ENCODE measurements at regions not wholly inside any gene's neighbourhood (a gene's known extent, or its start where the extent isn't known, plus 50 kb on each side); places are given as distances from the start of the nearest gene placed in this dataset.
"Not testable (repeated sequence)": the region's sequence is repeated elsewhere in the genome, so short reads cannot be mapped to it uniquely, and the experiment has no call there.

DNA sequence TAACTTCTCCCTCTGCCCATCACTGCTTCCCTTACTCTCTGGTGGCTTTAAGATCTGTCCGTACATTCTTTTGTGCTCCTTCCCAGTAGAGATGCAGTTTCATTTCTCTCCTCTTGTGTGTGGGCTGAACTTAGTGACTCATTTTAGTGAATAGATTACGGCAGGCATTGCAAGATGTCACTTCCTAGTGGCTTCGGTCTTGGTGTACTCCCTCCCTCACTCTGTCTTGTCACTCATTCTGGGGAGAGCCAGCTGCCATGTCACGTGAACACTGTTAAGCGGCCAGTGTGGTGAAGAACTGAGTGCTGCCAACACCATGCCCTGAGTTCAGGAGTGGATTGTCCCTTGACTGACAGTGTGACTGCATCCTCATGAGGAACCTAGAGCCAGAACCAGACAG is 115.9 kb downstream of the OTOR start:
- DNase-seq (ENCODE audit: low spot score), result no peak

DNA sequence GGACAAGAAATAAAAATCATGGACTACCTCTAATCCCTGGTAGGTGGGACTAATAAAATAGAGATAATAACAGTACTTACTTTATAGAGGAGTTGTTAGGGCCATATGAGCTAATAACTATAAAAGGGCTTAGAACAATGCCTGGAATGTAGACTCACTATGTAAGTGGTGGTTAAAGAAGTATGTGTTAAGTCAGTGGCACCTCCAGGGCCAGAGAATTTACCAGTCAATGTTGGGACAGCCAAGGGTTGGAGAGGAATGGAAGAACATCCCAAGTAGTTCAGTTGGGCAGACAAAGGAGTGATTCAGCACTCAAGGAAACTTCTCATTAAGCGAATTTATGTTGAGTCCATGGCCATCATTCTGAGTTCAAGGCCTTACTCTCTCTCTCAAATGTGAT is 116.8 kb downstream of the OTOR start:
- DNase-seq (ENCODE audit: low spot score), result no peak

DNA sequence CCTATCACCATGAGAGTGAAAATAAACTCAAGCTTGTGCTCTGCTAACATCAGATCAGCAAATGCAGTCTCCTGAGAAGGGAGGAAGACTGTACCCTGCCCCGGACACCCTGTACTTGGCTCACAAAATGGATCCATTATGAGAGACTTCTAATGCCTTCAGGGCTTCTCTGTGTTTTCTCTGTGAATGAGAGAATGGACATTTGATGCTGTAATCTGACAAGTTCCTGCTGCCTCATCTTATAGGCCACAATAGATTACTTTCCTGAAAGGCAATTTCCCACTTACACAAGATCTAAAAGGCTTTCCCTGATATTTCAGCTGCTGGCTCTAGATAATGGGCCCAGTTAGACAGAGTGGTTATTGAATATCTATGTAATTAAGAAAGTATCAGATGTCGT is 117.2 kb downstream of the OTOR start:
- no peak for DNase-seq (ENCODE audit: low spot score)

DNA sequence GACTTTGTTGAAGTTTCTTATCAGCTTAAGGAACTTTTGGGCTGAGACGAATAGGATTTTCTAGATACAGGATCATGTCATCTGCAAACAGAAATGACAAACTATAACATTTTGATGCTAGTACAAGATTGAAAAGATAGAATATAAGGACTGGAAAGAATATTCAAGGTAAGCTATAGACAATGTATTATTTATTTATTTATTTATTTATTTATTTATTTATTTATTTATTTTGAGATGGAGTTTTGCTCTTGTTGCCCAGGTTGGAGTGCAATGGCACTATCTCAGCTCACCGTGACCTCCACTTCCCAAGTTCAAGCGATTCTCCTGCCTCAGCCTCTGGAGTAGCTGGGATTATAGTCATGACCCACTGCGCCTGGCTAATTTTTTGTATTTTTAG is 125.0 kb downstream of the OTOR start:
- not testable (repeated sequence) for DNase-seq (ENCODE audit: low spot score)

DNA sequence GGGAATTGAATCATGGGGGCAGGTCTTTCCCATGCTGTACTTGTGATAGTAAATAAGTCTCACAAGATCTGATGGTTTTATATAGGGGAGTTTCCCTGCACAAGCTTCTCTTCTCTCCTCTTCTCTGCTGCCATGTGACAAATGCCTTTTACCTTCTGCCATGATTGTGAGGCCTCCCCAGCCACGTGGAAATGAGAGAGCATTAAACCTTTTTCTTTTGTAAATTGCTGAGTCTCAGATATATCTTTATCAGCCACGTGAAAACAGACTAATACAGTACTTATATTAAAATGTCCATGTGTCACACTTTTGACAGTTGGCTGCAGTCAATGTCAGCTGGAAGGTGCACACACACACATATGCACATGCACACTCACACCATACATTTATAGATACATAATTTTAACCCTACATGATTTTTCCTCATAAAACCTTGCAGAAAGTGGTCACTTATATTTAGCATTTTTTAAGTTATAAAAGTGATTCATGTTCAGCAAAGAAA is 128.9 kb downstream of the OTOR start:
- DNase-seq (ENCODE audit: low spot score), result no peak

DNA sequence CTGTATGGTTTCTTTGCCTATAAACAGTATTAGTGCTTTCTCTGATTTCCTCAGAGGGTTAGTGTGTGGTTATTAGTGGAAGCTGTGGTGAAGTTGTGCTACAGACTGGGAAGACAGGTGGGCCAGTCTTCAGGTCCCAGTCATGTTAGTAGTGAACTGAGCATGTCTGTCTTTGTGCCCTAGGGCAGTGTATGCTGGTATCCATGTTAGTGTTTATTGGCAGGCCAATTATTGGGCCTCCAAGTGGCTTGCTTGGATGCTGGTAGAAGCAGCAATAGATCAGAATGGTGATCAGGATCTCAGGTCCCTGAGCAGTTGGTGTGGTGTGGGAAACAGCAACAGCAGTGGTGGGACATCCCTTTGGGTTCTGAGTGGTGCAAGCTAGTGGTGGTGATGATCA is 137.6 kb downstream of the OTOR start:
- DNase-seq (ENCODE audit: low spot score), result no peak

DNA sequence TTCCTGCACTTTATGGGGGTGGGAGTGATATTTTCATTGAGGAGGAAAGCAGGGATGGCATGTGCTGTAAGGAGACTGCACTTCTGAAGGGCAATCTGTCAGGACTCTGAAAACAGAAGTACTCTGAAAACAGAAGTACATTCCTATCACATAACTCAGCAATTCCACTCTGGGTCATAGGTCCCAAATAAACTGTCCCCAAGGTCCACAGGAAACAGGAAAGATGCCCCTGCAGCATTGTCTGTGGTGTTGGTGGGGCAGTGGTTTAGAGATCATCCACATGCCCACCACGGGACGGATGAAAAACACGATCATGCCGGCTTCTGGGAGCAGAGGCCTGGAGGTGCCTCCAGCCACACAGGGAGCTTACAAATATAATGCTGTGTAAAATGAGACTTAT is 150.3 kb downstream of the OTOR start:
- no peak for DNase-seq (ENCODE audit: low spot score)

DNA sequence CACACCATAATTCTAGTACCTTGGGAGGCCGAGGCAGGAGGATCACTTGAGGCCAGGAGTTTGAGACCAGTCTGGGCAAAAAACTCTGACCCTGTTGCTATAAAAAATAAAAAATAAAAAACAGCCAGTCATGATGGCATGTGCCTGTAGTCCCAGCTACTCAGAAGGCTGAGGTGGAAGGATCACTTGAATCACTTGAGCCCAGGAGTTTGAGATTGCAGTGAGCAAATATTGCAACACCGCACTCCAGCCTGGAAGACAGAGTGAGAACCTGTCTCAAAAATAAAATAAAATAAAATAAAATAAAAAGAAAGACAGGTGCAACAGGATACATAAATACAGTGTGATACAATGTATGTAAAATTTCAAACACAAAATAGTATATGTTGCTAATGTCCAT is 154.5 kb downstream of the OTOR start:
- no peak for DNase-seq (ENCODE audit: low spot score)

DNA sequence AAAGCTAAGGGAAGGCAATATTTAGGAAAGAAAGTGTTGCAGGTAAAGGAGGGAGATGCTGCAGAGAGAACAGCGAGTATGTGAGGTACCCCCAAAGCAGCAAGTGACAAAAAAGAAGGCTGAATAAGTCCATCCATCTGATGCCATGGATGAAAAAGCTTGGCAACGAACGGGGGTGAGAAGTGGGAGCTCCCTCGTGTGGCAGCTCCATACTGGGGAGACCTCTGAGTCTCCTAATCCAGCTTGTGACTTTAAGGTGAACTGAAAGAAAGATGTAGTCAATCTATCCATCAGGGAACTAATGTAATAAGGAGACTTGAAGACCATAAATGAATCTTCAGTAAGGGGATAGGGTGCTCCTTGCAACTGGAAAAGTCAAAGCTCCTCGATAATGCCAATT is 156.6 kb downstream of the OTOR start:
- no peak for DNase-seq (ENCODE audit: low spot score)

DNA sequence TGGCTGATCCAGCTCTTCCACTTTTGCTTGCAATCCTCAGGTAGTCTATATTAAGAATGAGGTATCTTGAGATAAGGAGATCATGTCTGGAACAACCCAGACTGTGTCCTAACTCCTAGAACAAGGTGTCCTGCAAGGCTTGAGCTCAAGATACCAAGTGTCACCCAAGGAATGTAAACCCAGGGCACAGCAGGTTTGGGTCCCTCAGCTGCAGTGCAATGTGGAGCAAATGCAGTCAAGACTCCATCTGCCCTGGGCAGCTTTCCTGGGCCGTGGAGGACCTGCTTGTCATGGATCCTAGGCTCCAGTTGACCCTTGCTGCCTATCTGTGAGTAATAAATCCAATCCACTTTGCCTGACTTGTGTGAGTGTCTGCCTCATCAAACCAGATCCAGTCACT is 166.1 kb downstream of the OTOR start:
- no peak for DNase-seq (ENCODE audit: low spot score)

DNA sequence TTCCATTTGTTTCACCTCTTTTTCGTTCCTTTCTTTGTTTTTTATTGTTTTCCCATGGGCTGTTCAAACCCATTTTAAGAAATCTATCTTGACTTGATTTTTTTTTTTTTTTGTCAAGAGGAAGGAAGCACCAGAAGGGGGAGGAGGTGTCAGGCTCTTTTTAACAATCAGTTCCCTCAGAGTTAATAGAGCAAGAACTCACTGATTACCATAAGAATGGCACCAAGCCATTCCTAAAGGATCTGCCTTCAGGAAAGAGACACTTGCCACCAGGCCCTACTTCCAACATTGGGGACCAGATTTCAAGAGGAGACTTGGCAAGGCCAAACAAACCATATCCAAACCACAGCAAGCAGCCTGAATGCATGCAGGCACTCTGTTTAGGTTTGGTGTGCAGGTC is 168.0 kb downstream of the OTOR start:
- DNase-seq (ENCODE audit: low spot score), result no peak

DNA sequence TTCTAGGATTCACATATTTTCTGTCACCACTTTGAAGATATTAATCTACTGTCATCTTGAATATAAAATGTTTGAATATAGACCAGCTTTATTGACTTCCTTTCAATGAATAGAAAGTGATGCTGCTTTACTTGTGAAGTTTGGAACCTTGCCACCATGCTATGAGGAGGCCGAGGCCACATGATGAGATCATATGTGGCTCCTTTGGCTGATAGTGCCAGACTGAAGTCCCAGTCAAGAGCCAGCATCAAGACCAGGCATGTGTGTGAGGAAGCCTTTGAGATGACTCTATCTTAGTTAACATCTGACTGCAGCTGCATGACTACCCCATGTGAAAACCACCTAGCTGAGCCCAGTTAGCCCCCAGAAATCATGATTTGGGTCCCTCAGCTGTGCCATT is 169.5 kb downstream of the OTOR start:
- DNase-seq (ENCODE audit: low spot score), result no peak

DNA sequence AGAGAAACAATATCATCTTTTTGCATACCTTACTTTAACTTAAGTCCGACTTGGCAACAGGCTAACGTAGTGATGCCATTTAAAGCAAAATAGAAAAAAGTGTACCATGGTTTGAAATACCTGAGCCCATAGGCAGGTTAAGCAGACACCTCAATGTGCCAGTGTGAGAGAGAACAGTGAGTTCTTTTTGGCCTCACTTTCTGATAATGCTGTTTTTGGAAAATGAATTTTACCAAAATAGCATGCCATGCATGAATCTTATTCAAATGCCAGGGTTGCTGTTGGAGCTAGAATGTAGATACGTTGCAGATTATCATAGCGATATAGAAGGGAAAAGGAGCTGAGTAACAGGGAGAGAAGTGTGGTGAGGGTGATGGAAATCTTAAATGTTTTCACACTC is 170.2 kb downstream of the OTOR start:
- no peak for DNase-seq (ENCODE audit: low spot score)

DNA sequence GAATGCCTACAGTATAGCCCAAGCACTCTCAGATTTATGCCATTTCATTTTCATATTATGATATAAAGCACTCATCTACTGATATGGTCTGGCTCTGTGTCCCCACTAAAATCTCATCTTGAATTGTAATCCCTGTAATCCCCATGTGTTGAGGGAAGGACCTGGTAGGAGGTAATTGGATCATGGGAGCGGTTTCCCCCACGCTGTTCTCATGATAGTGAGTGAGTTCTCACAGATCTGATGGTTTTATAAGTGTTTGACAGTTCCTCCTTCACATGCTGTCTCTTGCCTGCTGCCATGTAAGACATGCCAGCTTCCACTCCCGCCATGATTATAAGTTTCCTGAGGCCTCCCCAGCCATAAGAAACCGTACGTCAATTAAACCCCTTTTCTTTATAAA is 171.7 kb downstream of the OTOR start:
- DNase-seq (ENCODE audit: low spot score), result no peak

DNA sequence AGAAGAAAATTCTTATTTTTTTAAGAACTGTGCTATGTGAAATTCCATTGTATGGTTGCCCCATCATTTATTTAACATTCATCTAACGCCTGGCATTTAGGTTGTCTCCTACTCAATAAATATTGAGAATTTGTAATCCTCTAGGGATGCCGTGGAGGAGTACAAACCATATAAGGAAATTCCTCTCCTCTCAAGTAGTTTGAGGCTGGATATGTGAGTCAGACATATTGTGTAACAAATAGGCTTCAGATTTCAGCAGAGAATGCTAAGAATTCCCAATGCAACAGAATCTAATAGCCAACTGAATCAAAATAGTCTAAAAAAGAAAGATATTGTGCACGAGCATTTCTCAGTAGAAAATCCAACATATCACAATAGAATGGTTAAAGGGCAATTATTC is 174.7 kb downstream of the OTOR start:
- DNase-seq (ENCODE audit: low spot score), result no peak

DNA sequence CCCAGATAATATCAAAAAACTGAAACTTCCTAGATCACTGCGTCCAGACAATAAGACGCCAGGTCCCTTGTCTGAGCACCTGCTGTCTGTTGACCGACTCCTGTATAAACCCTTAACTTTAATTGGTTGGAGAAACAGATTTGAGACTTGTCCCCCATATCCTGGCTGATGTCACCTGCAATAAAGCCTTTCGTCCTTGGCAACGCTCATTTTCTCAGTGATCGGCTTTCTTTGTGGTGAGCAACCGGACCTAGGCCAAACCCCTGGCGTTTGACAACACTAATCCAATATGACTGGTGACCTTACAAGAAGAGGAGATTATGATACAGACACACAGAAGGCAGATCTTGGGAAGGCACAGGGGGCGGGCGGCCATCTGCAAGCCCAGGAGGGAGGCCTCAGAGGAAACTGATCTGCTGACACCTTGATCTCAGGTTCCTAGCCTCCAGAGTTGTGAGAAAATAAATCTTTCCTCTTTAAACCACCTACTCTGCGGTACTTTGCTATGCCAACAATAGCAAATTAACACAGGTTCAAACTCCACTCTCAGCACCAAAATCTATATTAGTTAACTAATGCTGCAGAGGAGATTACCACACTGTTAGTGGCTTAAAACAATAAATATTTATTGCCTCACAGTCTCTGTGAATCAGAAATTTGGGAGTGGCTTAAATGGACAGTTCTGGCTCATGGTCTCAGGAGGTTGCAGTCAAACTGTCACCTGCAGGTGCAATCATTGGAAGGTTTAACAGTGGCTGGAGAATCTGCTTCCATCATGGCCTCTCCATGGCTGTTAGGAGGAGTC is 178.7 kb downstream of the OTOR start:
- no peak for DNase-seq (ENCODE audit: low spot score)

DNA sequence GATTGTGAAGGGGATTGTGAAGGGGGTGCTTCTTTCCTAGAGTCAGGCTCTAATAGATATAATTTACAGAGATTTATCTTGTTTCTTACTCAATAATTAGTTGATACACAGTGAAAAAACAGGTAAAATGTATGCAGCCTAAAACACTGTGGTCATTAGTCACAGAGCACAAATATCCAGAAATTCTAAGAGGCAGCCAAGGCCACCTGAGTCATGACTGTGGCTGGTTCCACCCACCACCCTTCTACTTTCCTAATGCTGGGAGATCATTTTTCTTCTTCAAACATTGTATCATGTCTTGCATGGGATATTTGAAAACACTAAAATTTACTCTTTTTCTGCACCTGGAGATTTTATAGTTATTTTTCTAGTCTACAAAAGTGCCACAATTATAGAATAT is 181.6 kb downstream of the OTOR start:
- DNase-seq (ENCODE audit: low spot score), result no peak

DNA sequence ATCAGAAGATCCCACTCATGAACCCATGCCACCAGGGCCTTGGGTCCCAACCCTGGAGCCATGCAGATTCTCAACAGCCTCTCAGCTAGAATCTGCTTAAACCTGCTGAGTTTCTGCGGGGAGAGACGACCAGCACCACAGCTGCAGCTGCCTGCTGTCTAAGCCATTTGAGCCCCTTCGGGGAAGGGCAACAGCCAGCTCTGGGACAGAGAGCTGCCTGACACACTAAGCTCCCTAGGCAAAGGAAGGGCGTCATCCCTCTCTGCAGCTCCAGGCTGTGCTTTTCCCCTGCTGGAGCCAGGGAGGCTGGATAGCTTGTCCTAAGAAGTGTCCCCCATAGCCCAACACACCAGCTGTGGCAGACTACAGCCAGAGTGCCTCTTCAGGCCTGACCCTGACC is 182.5 kb downstream of the OTOR start:
- DNase-seq (ENCODE audit: low spot score), result no peak

DNA sequence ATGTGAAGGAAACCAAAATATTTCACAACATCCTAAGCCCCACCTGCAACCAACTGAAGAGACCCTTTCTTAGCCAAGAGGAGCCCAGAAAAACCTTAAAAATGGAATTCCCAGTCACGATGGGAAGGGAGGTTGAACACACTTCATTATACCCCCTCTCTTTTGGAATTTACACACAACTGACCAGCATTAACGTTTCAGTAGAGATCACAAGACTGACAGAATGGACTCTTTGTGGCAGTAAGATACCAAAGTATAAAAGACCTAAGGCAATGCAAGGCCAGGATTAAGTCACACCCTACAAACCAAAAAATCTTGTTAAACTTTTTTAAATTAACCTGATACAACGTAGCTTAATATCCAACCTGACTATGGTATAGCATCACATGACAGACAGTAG is 190.9 kb downstream of the OTOR start:
- no peak for DNase-seq (ENCODE audit: low spot score)

DNA sequence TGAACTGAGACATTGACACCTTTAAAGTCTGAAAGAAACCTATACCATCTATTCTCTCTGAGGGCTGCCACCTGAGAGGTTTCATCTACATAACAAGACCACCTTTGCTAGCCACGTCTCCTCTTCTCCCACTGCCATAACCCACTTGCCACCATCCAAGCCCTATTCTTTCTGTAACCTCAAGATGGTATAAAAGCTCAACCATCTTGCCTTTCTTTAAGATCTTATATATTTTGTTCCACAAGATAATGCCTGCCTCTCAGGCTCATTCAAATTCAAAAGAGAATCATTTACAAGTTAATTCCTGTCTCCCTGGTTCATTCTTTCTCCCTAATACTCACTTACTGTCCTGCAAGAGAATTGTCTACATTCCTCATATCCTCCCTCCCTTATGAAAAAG is 192.5 kb downstream of the OTOR start:
- DNase-seq (ENCODE audit: low spot score), result no peak

DNA sequence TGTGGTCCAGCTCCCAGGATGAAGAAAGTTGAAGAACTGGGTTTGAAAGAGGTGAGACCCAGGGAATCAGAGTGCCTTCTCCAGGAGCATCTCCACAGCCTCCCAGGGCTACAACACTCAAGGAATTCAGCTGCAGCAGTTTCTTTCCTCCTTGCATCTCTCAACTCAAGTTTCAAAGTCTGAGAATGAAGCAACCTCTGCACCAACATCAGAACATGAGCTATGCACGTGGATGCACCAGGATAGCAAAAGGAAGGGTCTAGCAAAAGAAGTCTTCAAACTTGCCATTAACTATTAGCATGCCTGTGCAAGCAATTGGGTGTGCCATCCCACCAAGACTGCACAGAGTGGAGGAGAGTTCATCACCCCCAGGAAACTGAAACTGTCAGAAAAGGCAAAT is 193.9 kb downstream of the OTOR start:
- no peak for DNase-seq (ENCODE audit: low spot score)

DNA sequence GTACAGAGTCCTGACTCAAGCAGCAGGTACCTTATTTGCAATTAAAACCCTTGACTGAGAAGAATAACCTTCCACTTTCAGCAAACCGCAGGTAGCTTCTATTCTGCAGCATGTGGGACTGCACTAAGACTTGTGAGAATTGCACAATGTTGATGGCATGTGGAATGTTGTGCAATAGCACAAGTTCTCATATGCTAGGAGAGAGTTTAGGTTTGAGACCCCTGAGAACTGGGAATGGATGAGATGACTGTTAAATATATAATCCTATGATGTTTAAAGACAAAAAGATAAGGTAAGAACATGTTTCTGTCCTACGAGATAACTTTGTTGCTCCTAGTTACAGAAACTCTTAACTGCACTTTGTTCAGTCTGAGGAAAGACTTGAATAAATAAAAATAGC is 194.6 kb downstream of the OTOR start:
- no peak for DNase-seq (ENCODE audit: low spot score)

DNA sequence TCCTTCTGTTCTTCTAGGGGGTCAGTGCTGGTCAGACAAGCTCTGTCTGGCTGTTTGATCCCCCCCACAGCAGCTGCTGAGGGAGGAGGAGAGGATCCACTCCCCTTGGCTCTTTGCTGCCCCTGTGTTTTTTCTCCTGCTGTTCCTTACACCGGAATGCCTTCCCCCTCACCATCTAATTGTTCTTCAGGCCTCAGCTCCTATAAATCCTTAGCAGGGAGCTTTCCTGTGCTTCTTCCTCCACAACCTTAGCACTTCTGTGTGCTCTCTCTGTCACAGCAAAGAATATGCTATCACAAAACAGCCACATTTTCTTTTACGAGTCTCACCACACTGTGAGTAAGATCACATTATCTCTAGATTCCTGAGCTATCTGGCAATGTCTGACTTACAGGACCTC is 196.6 kb downstream of the OTOR start:
- DNase-seq (ENCODE audit: low spot score), result no peak

DNA sequence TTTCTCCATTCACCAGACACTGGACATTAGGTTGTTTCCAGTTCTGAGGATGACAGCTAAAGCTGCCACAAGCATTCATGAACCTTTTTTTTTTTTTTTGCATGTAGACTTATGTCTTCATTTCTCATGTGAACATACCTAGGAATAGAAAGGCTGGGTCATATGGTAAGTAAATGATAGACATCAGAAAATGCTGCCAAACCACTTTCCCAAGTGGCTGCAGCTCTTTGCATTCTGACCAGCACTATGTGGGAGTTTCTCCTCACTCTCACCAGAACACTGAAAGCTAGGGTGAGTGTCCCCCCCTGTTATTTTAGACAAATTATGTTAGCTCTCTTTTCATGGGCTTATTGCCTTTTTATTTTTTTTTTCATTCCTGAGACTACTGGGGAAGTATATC is 197.5 kb downstream of the OTOR start:
- no peak for DNase-seq (ENCODE audit: low spot score)

Data from pons (tissue), 1 donor.